WTC11 (cell line): ENCODE measurements at regions not wholly inside any gene's neighbourhood (a gene's known extent, or its start where the extent isn't known, plus 50 kb on each side); places are given as distances from the start of the nearest gene placed in this dataset.

Source experiments
- ATAC-seq: fragments of 200-7000 bp; cut with Tn5 transposase; 2 replicates; pipeline ENCODE4 v1.10.0; 2021; ENCODE audit warnings: mild to moderate bottlenecking, moderate library complexity
- CTCF ChIA-PET: fragments of 300-600 bp; sonication (Branson Sonifier 250); formaldehyde crosslinking; loops from one replicate; lab custom pipeline; 2021; ENCODE audit warnings: antibody characterized with exemption; lab: Charles Lee
- POLR2A ChIA-PET: fragments of 350-600 bp; sonication (Branson Sonifier 250); formaldehyde crosslinking; loops from one replicate; lab custom pipeline; 2021; ENCODE audit warnings: antibody characterized with exemption; lab: Charles Lee
- DNase-seq: peaks from one replicate; pipeline ENCODE4 v3.0.0; 2021; ENCODE audit warnings: low spot score
- H3K27ac Mint-ChIP-seq: 2 replicates; pipeline ENCODE4 v1.8.0; 2021; ENCODE audit warnings: mixed read lengths
- H3K27me3 Mint-ChIP-seq: 2 replicates; pipeline ENCODE4 v1.8.0; 2021; ENCODE audit warnings: low read depth, mild to moderate bottlenecking, moderate library complexity, mixed read lengths
- H3K36me3 Mint-ChIP-seq: 2 replicates; pipeline ENCODE4 v1.8.0; 2021; ENCODE audit warnings: mixed read lengths
- H3K4me1 Mint-ChIP-seq: 2 replicates; pipeline ENCODE4 v1.8.0; 2022; ENCODE audit warnings: mixed read lengths
- H3K4me3 Mint-ChIP-seq: 2 replicates; pipeline ENCODE4 v1.8.0; 2021; ENCODE audit warnings: mild to moderate bottlenecking, moderate library complexity, mixed read lengths
- H3K9me3 Mint-ChIP-seq: 2 replicates; pipeline ENCODE4 v1.8.0; 2021; ENCODE audit warnings: mixed read lengths
- CDX4 ChIP-seq: fragments of 250-450 bp; sonication (Bioruptor Pico); IDR thresholded peaks from 2 replicates; pipeline ENCODE4 v1.9.0; 2021; ENCODE audit warnings: moderate library complexity, mild to moderate bottlenecking, inconsistent platforms, borderline replicate concordance
- ERG ChIP-seq: fragments of 250-450 bp; sonication (Bioruptor Pico); IDR thresholded peaks from 2 replicates; pipeline ENCODE4 v1.8.0; 2021; ENCODE audit warnings: mild to moderate bottlenecking
- GABPB1 ChIP-seq: sonication (generic); formaldehyde crosslinking; IDR thresholded peaks from 2 replicates; pipeline ENCODE4 v1.8.1; 2023; ENCODE audit warnings: mild to moderate bottlenecking, missing genetic modification reagents
- GTF2I ChIP-seq: fragments of 250-450 bp; sonication (Bioruptor Pico); conservative IDR thresholded peaks from 2 replicates; pipeline ENCODE4 v1.4.0; 2021; ENCODE audit warnings: mild to moderate bottlenecking
- HMGXB4 ChIP-seq: sonication (generic); formaldehyde crosslinking; IDR thresholded peaks from 2 replicates; pipeline ENCODE4 v1.8.1; 2023; ENCODE audit warnings: mild to moderate bottlenecking, moderate library complexity, missing genetic modification reagents
- MAX ChIP-seq: sonication (generic); formaldehyde crosslinking; IDR thresholded peaks from 2 replicates; pipeline ENCODE4 v1.8.0; 2022; ENCODE audit warnings: mild to moderate bottlenecking, missing genetic modification reagents
- RELA ChIP-seq: sonication (generic); formaldehyde crosslinking; IDR thresholded peaks from 2 replicates; pipeline ENCODE4 v1.8.1; 2022; ENCODE audit warnings: missing genetic modification reagents, mild to moderate bottlenecking, borderline replicate concordance
- SMAD3 ChIP-seq: sonication (generic); formaldehyde crosslinking; IDR thresholded peaks from 2 replicates; pipeline ENCODE4 v1.8.0; 2022; ENCODE audit warnings: missing genetic modification reagents, mild to moderate bottlenecking, borderline replicate concordance
- SOX15 ChIP-seq: fragments of 250-450 bp; sonication (Bioruptor Pico); IDR thresholded peaks from 2 replicates; pipeline ENCODE4 v1.9.0; 2021; ENCODE audit warnings: mild to moderate bottlenecking
- TP53 ChIP-seq: sonication (generic); formaldehyde crosslinking; IDR thresholded peaks from 2 replicates; pipeline ENCODE4 v1.8.1; 2023; ENCODE audit warnings: mild to moderate bottlenecking, missing genetic modification reagents
- ZBTB43 ChIP-seq: sonication (generic); formaldehyde crosslinking; IDR thresholded peaks from 2 replicates; pipeline ENCODE4 v1.8.1; 2023; ENCODE audit warnings: mild to moderate bottlenecking, missing genetic modification reagents
- ZNF121 ChIP-seq: sonication (generic); formaldehyde crosslinking; IDR thresholded peaks from 2 replicates; pipeline ENCODE4 v1.8.0; 2023; ENCODE audit warnings: missing genetic modification reagents
- ZNF281 ChIP-seq: sonication (generic); formaldehyde crosslinking; IDR thresholded peaks from 2 replicates; pipeline ENCODE4 v1.8.0; 2023; ENCODE audit warnings: mild to moderate bottlenecking, missing genetic modification reagents
- ZNF317 ChIP-seq: sonication (generic); formaldehyde crosslinking; IDR thresholded peaks from 2 replicates; pipeline ENCODE4 v1.8.1; 2023; ENCODE audit warnings: low read depth, mild to moderate bottlenecking, moderate library complexity, missing genetic modification reagents, borderline replicate concordance

GRCh38 chr12:132427174-132427768 is 62.7 kb upstream of the FBRSL1 start:
- no peak for ATAC-seq
- H3K27me3 Mint-ChIP-seq: peaks cover 89% of the 10 kb centered on the region
- DNase-seq: no peak
- H3K9me3 Mint-ChIP-seq: peaks cover 23% of the 10 kb centered on the region
- H3K27ac Mint-ChIP-seq: no peak overlapping the region
- no peak for TF ChIP-seq SOX15 (CRISPR knock-in tag)
- no peak for TF ChIP-seq ZNF317 (CRISPR knock-in tag)
- TF ChIP-seq CDX4 (CRISPR knock-in tag): no peak
- TF ChIP-seq MAX (CRISPR knock-in tag): no peak
- TF ChIP-seq TP53 (CRISPR knock-in tag): no peak
- TF ChIP-seq GTF2I: no peak
- TF ChIP-seq ZBTB43 (CRISPR knock-in tag): no peak
- peaks cover 23% of the 10 kb centered on the region for H3K4me1 Mint-ChIP-seq
- POLR2A ChIA-PET: interaction anchor here (1.3 kb wide), 1 partner anchor 12 kb away, joined by 4 read pairs; no protein-coding TSS in a partner anchor
- H3K4me3 Mint-ChIP-seq: no peak overlapping the region
- CTCF ChIA-PET: interaction anchor here (0.5 to 5.6 kb wide), 6 partner anchors 12 to 191 kb away, joined by 3 to 66 read pairs (median 6); partner anchors contain the start of gene P2RX2
- peaks cover 13% of the 10 kb centered on the region for H3K36me3 Mint-ChIP-seq

GRCh38 chr12:132426349-132427173 is 63.4 kb upstream of the FBRSL1 start:
- Mint-ChIP-seq H3K9me3 (peaks cover 23% of the 10 kb centered on the region), H3K36me3 (peaks cover 13% of the 10 kb centered on the region), H3K27me3 (peaks cover 90% of the 10 kb centered on the region), H3K27ac (no peak overlapping the region), H3K4me3 (no peak overlapping the region)
- DNase-seq: no peak
- CTCF ChIA-PET: interaction anchor here (0.6 to 5.6 kb wide), 5 partner anchors 11 to 188 kb away, joined by 3 to 66 read pairs (median 4); no protein-coding TSS in a partner anchor
- TF ChIP-seq GABPB1 (CRISPR knock-in tag) (peak; percentile 57), ZNF281 (CRISPR knock-in tag) (no peak), RELA (CRISPR knock-in tag) (no peak), ZNF121 (no peak), SMAD3 (no peak), ERG (CRISPR knock-in tag) (no peak), HMGXB4 (CRISPR knock-in tag) (no peak)
- TF ChIP-seq, all 79 proteins: peak for 1
- H3K4me1 Mint-ChIP-seq: peaks cover 23% of the 10 kb centered on the region
- POLR2A ChIA-PET: no interaction called here
- ATAC-seq: no peak
